ENCODE measurements at regions not wholly inside any gene's neighbourhood (a gene's known extent, or its start where the extent isn't known, plus 50 kb on each side); places are given as distances from the start of the nearest gene placed in this dataset. TPM values are rescaled to one million over a fixed set of nuclear protein-coding genes. Genes with fewer than 3 reads are reported as not detected.

DNA sequence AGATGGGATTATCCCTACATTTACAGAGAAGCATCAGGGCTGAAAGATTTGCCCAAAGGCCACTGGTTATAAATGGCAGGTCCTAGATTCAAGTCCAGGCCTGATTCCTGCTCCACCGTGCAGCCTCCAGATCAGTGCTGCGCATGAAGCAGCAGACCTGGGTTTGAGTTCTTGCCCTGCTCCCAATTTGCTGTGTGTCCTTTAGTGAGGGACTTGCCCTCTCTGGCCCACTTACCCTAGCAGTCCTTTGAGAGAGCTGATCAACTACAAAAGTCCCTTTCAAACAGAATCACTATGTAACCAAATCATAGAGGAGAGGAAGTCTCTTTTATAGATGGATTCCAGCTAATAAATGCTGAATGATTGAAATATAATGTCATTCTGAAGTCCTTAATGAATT is 200.4 kb downstream of the RAB11FIP4 start:
- Histone ChIP-seq H3K9me3 (ENCODE audit: control insufficient read depth in 4 of 4, low read length in 3 of 4) (no peaks in the 10 kb centered on the region), H3K27ac (ENCODE audit: low read depth in 1 of 2, low read length in 2 of 2) (no peak overlapping the region), H3K27me3 (ENCODE audit: control insufficient read depth in 4 of 4, insufficient read depth in 4 of 4, low read length in 3 of 4) (no peaks in the 10 kb centered on the region), H3K4me3 (ENCODE audit: low read depth in 1 of 3, low read length in 3 of 3) (no peak overlapping the region), H3K36me3 (ENCODE audit: control insufficient read depth in 4 of 4, insufficient read depth in 3 of 4, low read depth in 1 of 4, low read length in 3 of 4) (peaks cover 0 to 13% (median 2%) of the 10 kb centered on the region in 4 donors), H3K4me1 (ENCODE audit: control insufficient read depth in 4 of 4, insufficient read depth in 4 of 4, low read length in 3 of 4) (no peaks in the 10 kb centered on the region), H3K9ac (ENCODE audit: low read depth in 1 of 2, low read length in 2 of 2) (no peak overlapping the region)
- 98% methylated on average over 2 of the region's 2 CpGs for WGBS
- no peak for TF ChIP-seq FOXA1 (IDR thresholded peaks at IDR 0.05)
- TF ChIP-seq, protein P1, sequence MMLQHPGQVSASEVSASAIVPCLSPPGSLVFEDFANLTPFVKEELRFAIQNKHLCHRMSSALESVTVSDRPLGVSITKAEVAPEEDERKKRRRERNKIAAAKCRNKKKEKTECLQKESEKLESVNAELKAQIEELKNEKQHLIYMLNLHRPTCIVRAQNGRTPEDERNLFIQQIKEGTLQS (IDR thresholded peaks at IDR 0.05), result no peak
- no peak for TF ChIP-seq HNF4A (conservative IDR thresholded peaks at IDR 0.05)
- TF ChIP-seq EGR1 (IDR thresholded peaks at IDR 0.05; ENCODE audit: low read depth in 2 of 2), result no peak
- TF ChIP-seq YY1 (IDR thresholded peaks at IDR 0.05), result no peak
- no peak for TF ChIP-seq GABPA (IDR thresholded peaks at IDR 0.05 in 1 of 2, conservative IDR thresholded peaks at IDR 0.05 in 1 of 2)
- TF ChIP-seq, protein P2, sequence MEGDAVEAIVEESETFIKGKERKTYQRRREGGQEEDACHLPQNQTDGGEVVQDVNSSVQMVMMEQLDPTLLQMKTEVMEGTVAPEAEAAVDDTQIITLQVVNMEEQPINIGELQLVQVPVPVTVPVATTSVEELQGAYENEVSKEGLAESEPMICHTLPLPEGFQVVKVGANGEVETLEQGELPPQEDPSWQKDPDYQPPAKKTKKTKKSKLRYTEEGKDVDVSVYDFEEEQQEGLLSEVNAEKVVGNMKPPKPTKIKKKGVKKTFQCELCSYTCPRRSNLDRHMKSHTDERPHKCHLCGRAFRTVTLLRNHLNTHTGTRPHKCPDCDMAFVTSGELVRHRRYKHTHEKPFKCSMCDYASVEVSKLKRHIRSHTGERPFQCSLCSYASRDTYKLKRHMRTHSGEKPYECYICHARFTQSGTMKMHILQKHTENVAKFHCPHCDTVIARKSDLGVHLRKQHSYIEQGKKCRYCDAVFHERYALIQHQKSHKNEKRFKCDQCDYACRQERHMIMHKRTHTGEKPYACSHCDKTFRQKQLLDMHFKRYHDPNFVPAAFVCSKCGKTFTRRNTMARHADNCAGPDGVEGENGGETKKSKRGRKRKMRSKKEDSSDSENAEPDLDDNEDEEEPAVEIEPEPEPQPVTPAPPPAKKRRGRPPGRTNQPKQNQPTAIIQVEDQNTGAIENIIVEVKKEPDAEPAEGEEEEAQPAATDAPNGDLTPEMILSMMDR (IDR thresholded peaks at IDR 0.05; ENCODE audit: low read depth, low read length, missing input control), result no peak
- no peak for TF ChIP-seq RAD21 (IDR thresholded peaks at IDR 0.05)
- no peak for DNase-seq (ENCODE audit: low spot score)

- peak in 1 of 2 donors; percentile 7 for TF ChIP-seq HNF4A (conservative IDR thresholded peaks at IDR 0.05)
- no peak for TF ChIP-seq RXRA (IDR thresholded peaks at IDR 0.05)
- no peaks in the 10 kb centered on the region for H3K27me3 ChIP-seq (ENCODE audit: control insufficient read depth in 4 of 4, insufficient read depth in 4 of 4, low read length in 3 of 4)
- H3K4me3 ChIP-seq (ENCODE audit: low read depth in 1 of 3, low read length in 3 of 3), result no peak overlapping the region
- H3K36me3 ChIP-seq (ENCODE audit: control insufficient read depth in 4 of 4, insufficient read depth in 3 of 4, low read depth in 1 of 4, low read length in 3 of 4), result peaks cover 0 to 11% (median 5%) of the 10 kb centered on the region in 4 donors
- no peak overlapping the region for H3K27ac ChIP-seq (ENCODE audit: low read depth in 1 of 2, low read length in 2 of 2)
- H3K4me1 ChIP-seq (ENCODE audit: control insufficient read depth in 4 of 4, insufficient read depth in 4 of 4, low read length in 3 of 4), result no peaks in the 10 kb centered on the region
- no peak overlapping the region for H3K9ac ChIP-seq (ENCODE audit: low read depth in 1 of 2, low read length in 2 of 2)
- WGBS, result 95% methylated on average over 4 of the region's 4 CpGs
- DNase-seq (ENCODE audit: low spot score), result no peak
- H3K9me3 ChIP-seq (ENCODE audit: control insufficient read depth in 4 of 4, low read length in 3 of 4), result no peaks in the 10 kb centered on the region
Measured at GRCh38 chr17:31588512-31588911, 197.0 kb downstream of the RAB11FIP4 start.

DNA sequence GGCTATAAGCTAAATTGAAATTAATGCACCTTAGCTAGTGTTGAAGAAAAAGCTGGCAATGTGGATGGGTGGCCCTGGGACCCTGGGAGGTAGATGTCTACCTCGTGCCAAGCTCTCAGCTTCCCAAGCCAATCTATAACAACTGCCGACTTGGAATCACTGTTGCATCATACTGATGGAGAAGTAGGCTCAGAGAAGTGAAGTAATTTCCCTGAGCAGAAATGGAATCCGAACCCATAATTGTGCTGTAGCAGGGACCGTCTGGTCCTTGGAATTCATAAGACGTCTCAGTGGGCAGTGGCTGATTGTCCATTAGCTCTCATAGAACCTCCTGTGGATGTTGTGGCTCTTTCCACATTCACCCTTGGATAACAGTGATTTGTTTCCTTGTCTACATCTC is 196.6 kb downstream of the RAB11FIP4 start:
- Histone ChIP-seq H3K27ac (ENCODE audit: low read depth in 1 of 2, low read length in 2 of 2) (no peak overlapping the region), H3K9ac (ENCODE audit: low read depth in 1 of 2, low read length in 2 of 2) (no peak overlapping the region), H3K4me1 (ENCODE audit: control insufficient read depth in 4 of 4, insufficient read depth in 4 of 4, low read length in 3 of 4) (no peaks in the 10 kb centered on the region), H3K9me3 (ENCODE audit: control insufficient read depth in 4 of 4, low read length in 3 of 4) (no peaks in the 10 kb centered on the region), H3K36me3 (ENCODE audit: control insufficient read depth in 4 of 4, insufficient read depth in 3 of 4, low read depth in 1 of 4, low read length in 3 of 4) (peaks cover 0 to 11% (median 4%) of the 10 kb centered on the region in 4 donors), H3K27me3 (ENCODE audit: control insufficient read depth in 4 of 4, insufficient read depth in 4 of 4, low read length in 3 of 4) (no peaks in the 10 kb centered on the region), H3K4me3 (ENCODE audit: low read depth in 1 of 3, low read length in 3 of 3) (no peak overlapping the region)
- 87% methylated on average over 5 of the region's 5 CpGs for WGBS
- TF ChIP-seq SP1 (IDR thresholded peaks at IDR 0.05), result no peak
- TF ChIP-seq RAD21 (IDR thresholded peaks at IDR 0.05), result no peak
- TF ChIP-seq, protein P3, sequence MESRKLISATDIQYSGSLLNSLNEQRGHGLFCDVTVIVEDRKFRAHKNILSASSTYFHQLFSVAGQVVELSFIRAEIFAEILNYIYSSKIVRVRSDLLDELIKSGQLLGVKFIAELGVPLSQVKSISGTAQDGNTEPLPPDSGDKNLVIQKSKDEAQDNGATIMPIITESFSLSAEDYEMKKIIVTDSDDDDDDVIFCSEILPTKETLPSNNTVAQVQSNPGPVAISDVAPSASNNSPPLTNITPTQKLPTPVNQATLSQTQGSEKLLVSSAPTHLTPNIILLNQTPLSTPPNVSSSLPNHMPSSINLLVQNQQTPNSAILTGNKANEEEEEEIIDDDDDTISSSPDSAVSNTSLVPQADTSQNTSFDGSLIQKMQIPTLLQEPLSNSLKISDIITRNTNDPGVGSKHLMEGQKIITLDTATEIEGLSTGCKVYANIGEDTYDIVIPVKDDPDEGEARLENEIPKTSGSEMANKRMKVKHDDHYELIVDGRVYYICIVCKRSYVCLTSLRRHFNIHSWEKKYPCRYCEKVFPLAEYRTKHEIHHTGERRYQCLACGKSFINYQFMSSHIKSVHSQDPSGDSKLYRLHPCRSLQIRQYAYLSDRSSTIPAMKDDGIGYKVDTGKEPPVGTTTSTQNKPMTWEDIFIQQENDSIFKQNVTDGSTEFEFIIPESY (IDR thresholded peaks at IDR 0.05), result no peak
- no peak for TF ChIP-seq EGR1 (IDR thresholded peaks at IDR 0.05; ENCODE audit: low read depth in 2 of 2)
- no peak for TF ChIP-seq GABPA (IDR thresholded peaks at IDR 0.05 in 1 of 2, conservative IDR thresholded peaks at IDR 0.05 in 1 of 2)
- no peak for DNase-seq (ENCODE audit: low spot score)

Small RNA genes in the stretch of these regions (small RNA-seq; reads per million reads assigned to genes)
- gene AC007923.3, result not detected
- gene RNU6-1134P, result not detected

All from liver (tissue), 9 donors.